ENCODE measurements at regions not wholly inside any gene's neighbourhood (a gene's known extent, or its start where the extent isn't known, plus 50 kb on each side); places are given as distances from the start of the nearest gene placed in this dataset.

- TF ChIP-seq HDGF (IDR thresholded peaks at IDR 0.05; ENCODE audit: borderline replicate concordance) (no peak), FOXA1 (IDR thresholded peaks at IDR 0.05) (no peak)
Observed at GRCh38 chrX:14412686-14413085, 116.7 kb upstream of the GLRA2 start.
